ENCODE measurements at regions not wholly inside any gene's neighbourhood (a gene's known extent, or its start where the extent isn't known, plus 50 kb on each side); places are given as distances from the start of the nearest gene placed in this dataset.

DNA sequence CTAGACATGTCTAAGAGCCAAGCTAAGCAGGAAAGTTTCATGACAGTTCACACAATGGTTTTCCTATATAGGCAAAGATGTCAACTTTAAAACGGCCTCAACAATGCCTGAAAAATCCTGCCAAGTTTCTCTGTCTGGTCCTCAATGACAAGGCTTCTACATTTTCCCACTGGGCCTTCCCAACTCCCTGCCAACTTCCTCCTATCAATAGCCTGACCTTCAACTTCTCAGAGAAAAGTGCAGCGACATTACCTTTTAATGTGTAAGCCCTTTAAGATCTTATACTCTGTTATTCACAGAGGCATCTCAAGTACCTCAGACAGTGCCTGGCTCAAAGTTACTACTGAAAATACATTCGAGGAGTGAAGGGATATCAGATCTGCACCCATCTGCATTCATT is 56.2 kb upstream of the BTBD3 start:
- no peak overlapping the region for H3K4me3 Mint-ChIP-seq
- no peaks in the 10 kb centered on the region for H3K36me3 Mint-ChIP-seq (ENCODE audit: low read depth)
- no peaks in the 10 kb centered on the region for H3K4me1 Mint-ChIP-seq
- H3K27ac Mint-ChIP-seq = no peak overlapping the region
- CTCF ChIA-PET = no interaction called here
- POLR2A ChIA-PET = no interaction called here
- no peaks in the 10 kb centered on the region for H3K27me3 Mint-ChIP-seq
- no peaks in the 10 kb centered on the region for H3K9me3 Mint-ChIP-seq
- DNase-seq = no peak

GRCh38 chr20:11867291-11867919 is 50.3 kb upstream of the BTBD3 start:
- Mint-ChIP-seq H3K36me3 (ENCODE audit: low read depth) (no peaks in the 10 kb centered on the region), H3K9me3 (no peaks in the 10 kb centered on the region), H3K27ac (no peak overlapping the region), H3K4me3 (no peak overlapping the region), H3K27me3 (peaks cover 5% of the 10 kb centered on the region), H3K4me1 (no peaks in the 10 kb centered on the region)
- POLR2A ChIA-PET = no interaction called here
- no peak for DNase-seq
- CTCF ChIA-PET = no interaction called here

All from activated CD4-positive, alpha-beta T cell treated with anti-CD3 and anti-CD28 coated beads, Interleukin-2, amount 10 ng/mL, durations not matched to agents 7 days and 5 days (primary cell).